GF-D8 (cell line): ENCODE measurements at regions not wholly inside any gene's neighbourhood (a gene's known extent, or its start where the extent isn't known, plus 50 kb on each side); places are given as distances from the start of the nearest gene placed in this dataset.
"Not testable (repeated sequence)": the region's sequence is repeated elsewhere in the genome, so short reads cannot be mapped to it uniquely, and the experiment has no call there.

Experiments used
- DNase-seq: peaks from one replicate; lab custom pipeline; 2025; lab: John Stamatoyannopoulos, UW

GRCh38 chr7:115210552-115210951 is 288.7 kb downstream of the MDFIC start:
- DNase-seq, result no peak

GRCh38 chr7:115208710-115209560 is 287.0 kb downstream of the MDFIC start:
- DNase-seq, result no peak

GRCh38 chr7:115206374-115206773 is 284.5 kb downstream of the MDFIC start:
- DNase-seq, result not testable (repeated sequence)

GRCh38 chr7:115198143-115198542 is 276.2 kb downstream of the MDFIC start:
- DNase-seq, result no peak

GRCh38 chr7:115195208-115195607 is 273.3 kb downstream of the MDFIC start:
- DNase-seq, result no peak

- DNase-seq, result no peak
Measured at GRCh38 chr7:115191526-115191925, 269.6 kb downstream of the MDFIC start.

- no peak for DNase-seq
Measured at GRCh38 chr7:115183431-115184057, 261.6 kb downstream of the MDFIC start.

GRCh38 chr7:115178835-115179234 is 256.9 kb downstream of the MDFIC start:
- DNase-seq, result no peak

- DNase-seq, result no peak
Measured at GRCh38 chr7:115177823-115178222, 255.9 kb downstream of the MDFIC start.

GRCh38 chr7:115177103-115177502 is 255.2 kb downstream of the MDFIC start:
- DNase-seq, result no peak

- DNase-seq, result not testable (repeated sequence)
Measured at GRCh38 chr7:115172397-115172796, 250.5 kb downstream of the MDFIC start.

GRCh38 chr7:115153769-115154477 is 232.0 kb downstream of the MDFIC start:
- DNase-seq, result no peak

- DNase-seq, result no peak
Measured at GRCh38 chr7:115153176-115153575, 231.3 kb downstream of the MDFIC start.

GRCh38 chr7:115146148-115146547 is 224.3 kb downstream of the MDFIC start:
- DNase-seq, result no peak

- DNase-seq, result no peak
Measured at GRCh38 chr7:115145512-115145911, 223.6 kb downstream of the MDFIC start.

GRCh38 chr7:115137816-115138215 is 215.9 kb downstream of the MDFIC start:
- DNase-seq, result no peak

- DNase-seq, result no peak
Measured at GRCh38 chr7:115136796-115137443, 215.0 kb downstream of the MDFIC start.

- DNase-seq, result no peak
Measured at GRCh38 chr7:115135769-115136410, 214.0 kb downstream of the MDFIC start.

- DNase-seq, result no peak
Measured at GRCh38 chr7:115135146-115135545, 213.3 kb downstream of the MDFIC start.

GRCh38 chr7:115133248-115133647 is 211.4 kb downstream of the MDFIC start:
- no peak for DNase-seq

- no peak for DNase-seq
Measured at GRCh38 chr7:115132096-115132495, 210.2 kb downstream of the MDFIC start.

- no peak for DNase-seq
Measured at GRCh38 chr7:115128154-115128553, 206.3 kb downstream of the MDFIC start.
